Esophagus muscularis mucosa (tissue), 4 donors: ENCODE measurements at regions not wholly inside any gene's neighbourhood (a gene's known extent, or its start where the extent isn't known, plus 50 kb on each side); places are given as distances from the start of the nearest gene placed in this dataset.

ENCODE experiments used
- DNase-seq: peaks from one replicate; pipeline ENCODE4 v3.0.0-alpha.2; 2017; ENCODE audit errors: extremely low spot score
- H3K27ac ChIP-seq, 4 donors: fragments of 200-600 bp; sonication (generic); replicated peaks in 1 of 4; 1 replicate in 3 of 4; 2 replicates in 1 of 4; pipeline ENCODE4 v1.5.1; 2016 to 2019; ENCODE audit warnings: mild to moderate bottlenecking in 1 of 4
- H3K27me3 ChIP-seq, 4 donors: fragments of 200-600 bp; sonication (generic); one replicate each; pipeline versions ENCODE4 v1.5.1 to v1.6.0; 2016 to 2019
- H3K36me3 ChIP-seq, 4 donors: fragments of 200-600 bp; sonication (generic); one replicate each; pipeline ENCODE4 v1.5.1; 2016 to 2019
- H3K4me1 ChIP-seq, 4 donors: fragments of 200-600 bp; sonication (generic); one replicate each; pipeline ENCODE4 v1.5.1; 2016 to 2019
- H3K4me3 ChIP-seq, 4 donors: fragments of 200-600 bp; sonication (generic); 1 replicate in 2 of 4; 2 replicates in 2 of 4; pipeline ENCODE4 v1.5.1; 2016 to 2019; ENCODE audit warnings: mild to moderate bottlenecking in 4 of 4, moderate library complexity in 1 of 4
- H3K9me3 ChIP-seq, 4 donors: fragments of 200-600 bp; sonication (generic); 1 replicate in 3 of 4; 2 replicates in 1 of 4; pipeline ENCODE4 v1.5.1; 2016 to 2019
- CTCF ChIP-seq, 3 experiments: fragments of 200-600 bp in 2 of 3; fragments of 450-650 bp in 1 of 3; sonication (generic) in 2 of 3; IDR thresholded peaks; one replicate each; pipeline ENCODE4 v1.5.1; 2017 to 2019; ENCODE audit warnings: antibody characterized with exemption in 3 of 3, mild to moderate bottlenecking in 2 of 3, moderate library complexity in 1 of 3
- EP300 ChIP-seq: sonication (generic); formaldehyde crosslinking; IDR thresholded peaks from one replicate; pipeline ENCODE4 v1.6.1; 2017; ENCODE audit warnings: antibody characterized with exemption
- POLR2A ChIP-seq: fragments of 450-650 bp; IDR thresholded peaks from one replicate; pipeline ENCODE4 v1.6.1; 2017; ENCODE audit warnings: antibody characterized with exemption, moderate library complexity, mild to moderate bottlenecking, low read depth
- POLR2AphosphoS5 ChIP-seq, 2 donors: sonication (generic); formaldehyde crosslinking; IDR thresholded peaks; one replicate each; pipeline ENCODE4 v1.6.1; 2017; ENCODE audit warnings: antibody characterized with exemption in 2 of 2
- WGBS: methylation state at CpG from one replicate; pipeline ENCODE4 v1.1.5; 2018; 5-methylcytosine and 5-hydroxymethylcytosine counted together
- intact Hi-C: fragments of 100-400 bp; cut with DNase I; formaldehyde crosslinking; loops from one replicate; pipeline ENCODE4 v1.15.1; 2023

DNA sequence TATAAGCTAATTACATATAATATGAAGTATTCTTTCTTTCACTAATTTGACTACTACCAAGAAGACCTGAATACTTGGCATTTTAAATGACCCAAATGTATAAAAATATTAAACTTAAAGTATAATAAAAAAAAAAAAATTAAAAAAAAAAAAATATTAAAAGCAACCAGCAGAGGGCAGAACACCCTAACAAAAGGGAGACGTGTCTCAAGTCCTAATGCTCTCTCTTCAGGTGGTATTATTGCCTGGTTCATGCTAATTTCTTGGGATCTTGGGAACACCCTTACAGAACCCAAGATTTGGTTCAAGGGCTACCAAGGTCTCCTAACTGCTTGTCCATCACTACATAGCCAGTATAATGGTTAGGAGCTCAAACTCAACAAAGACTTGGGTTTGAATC is 754.8 kb downstream of the RAB28 start:
- no peak for DNase-seq
- 0% methylated on average over 1 of the region's 1 CpG for WGBS
- Histone ChIP-seq H3K4me1 (no peaks in the 10 kb centered on the region), H3K27ac (no peak overlapping the region), H3K27me3 (peaks cover 0 to 8% (median 0%) of the 10 kb centered on the region in 4 donors), H3K36me3 (no peaks in the 10 kb centered on the region), H3K4me3 (no peak overlapping the region), H3K9me3 (no peaks in the 10 kb centered on the region)
- intact Hi-C loops, result loop anchor here (2.0 kb wide), 1 partner anchor 819 kb away; no protein-coding TSS in a partner anchor
- no peak for TF ChIP-seq EP300
- no peak for TF ChIP-seq POLR2AphosphoS5 (IDR thresholded peaks at IDR 0.05)
- no peak for TF ChIP-seq POLR2A
- TF ChIP-seq CTCF (IDR thresholded peaks at IDR 0.05), result peak in 2 of 3 experiments; percentile 24 to 44

DNA sequence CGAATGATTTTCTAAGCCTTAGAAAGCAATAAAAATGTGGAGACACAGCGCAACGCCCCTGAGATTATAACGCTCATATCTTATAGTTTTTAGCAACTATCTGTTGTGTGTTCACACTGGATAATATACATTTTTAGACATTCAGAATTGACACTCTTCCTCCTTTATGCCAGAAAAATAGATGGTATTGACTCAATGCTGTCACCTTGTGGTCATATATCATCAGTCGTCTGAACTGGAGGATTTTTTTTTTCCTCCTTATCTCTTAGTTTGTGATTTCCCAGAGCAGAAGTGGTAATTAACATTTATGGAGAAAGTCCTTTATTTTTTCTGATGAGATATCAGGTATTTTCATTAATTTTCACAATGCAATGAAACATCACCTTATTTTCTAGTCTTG is 759.6 kb downstream of the RAB28 start:
- TF ChIP-seq EP300 (no peak), CTCF (IDR thresholded peaks at IDR 0.05) (peak in 2 of 3 experiments; percentile 21 to 40)
- Histone ChIP-seq H3K36me3 (no peaks in the 10 kb centered on the region), H3K4me1 (no peaks in the 10 kb centered on the region), H3K27ac (no peak overlapping the region), H3K9me3 (no peaks in the 10 kb centered on the region), H3K27me3 (no peaks in the 10 kb centered on the region), H3K4me3 (no peak overlapping the region)
- no peak for DNase-seq
- 50% methylated on average over 5 of the region's 5 CpGs for WGBS
- intact Hi-C loops, result no loop called here

DNA sequence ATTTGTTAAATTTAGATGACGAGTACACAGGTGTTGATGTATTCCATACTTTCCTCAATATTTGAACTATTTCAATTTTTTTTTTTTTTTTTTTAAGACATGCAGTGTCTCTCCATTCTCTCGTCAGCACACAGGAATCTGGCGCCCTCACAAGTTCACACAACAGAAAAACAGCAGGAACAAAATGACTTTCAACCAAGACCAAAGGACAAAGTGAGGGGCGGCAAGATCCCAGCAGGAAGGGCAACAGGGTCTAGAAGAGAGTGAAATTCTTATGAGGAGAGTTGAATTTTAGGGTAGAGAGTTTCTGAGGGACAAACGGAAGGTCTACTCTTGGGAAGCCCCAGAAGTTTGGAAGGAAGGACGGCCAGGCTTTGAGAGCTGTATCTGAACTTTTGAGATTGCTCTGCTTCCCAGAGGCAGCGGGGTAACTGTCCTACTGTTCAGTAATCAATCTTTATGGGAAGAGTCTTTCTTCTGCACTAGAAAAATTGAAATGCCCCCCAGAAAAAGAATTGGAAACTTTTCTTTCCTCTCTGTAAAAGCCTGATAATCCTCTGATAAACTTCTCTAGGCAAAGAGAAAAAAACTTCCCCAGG is 760.2 kb downstream of the RAB28 start:
- no peaks in the 10 kb centered on the region for H3K4me1 ChIP-seq
- no peaks in the 10 kb centered on the region for H3K36me3 ChIP-seq
- no peak for DNase-seq
- no peak for TF ChIP-seq CTCF (IDR thresholded peaks at IDR 0.05)
- TF ChIP-seq POLR2AphosphoS5 (IDR thresholded peaks at IDR 0.05), result no peak
- no peak for TF ChIP-seq EP300
- TF ChIP-seq POLR2A, result no peak
- no peaks in the 10 kb centered on the region for H3K9me3 ChIP-seq
- no peaks in the 10 kb centered on the region for H3K27me3 ChIP-seq
- intact Hi-C loops, result no loop called here
- no peak overlapping the region for H3K27ac ChIP-seq
- H3K4me3 ChIP-seq, result no peak overlapping the region
- WGBS, result 28% methylated on average over 7 of the region's 7 CpGs

DNA sequence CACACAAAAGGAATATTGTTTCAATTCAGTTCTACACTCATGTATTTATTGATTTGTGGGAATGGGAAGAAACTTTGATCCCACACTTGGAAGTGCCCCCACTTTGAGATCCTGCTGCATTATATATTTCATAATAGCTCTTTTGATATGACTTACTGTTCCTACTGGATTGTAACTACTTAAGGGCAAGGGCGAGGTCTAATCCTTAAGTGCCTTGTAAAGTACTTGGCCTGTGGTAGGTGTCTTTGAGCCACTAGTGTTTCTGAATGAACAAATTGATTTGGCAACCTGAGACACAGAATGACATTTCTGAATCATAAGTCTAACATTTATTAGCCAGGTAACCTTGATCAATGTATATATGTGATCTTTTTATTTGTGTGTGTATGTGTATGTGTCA is 767.2 kb downstream of the RAB28 start:
- no peaks in the 10 kb centered on the region for H3K27me3 ChIP-seq
- 82% methylated on average over 1 of the region's 1 CpG for WGBS
- no peak for TF ChIP-seq CTCF (IDR thresholded peaks at IDR 0.05)
- no peak for TF ChIP-seq POLR2AphosphoS5 (IDR thresholded peaks at IDR 0.05)
- no peak for TF ChIP-seq POLR2A
- no peaks in the 10 kb centered on the region for H3K9me3 ChIP-seq
- no peak for DNase-seq
- no peaks in the 10 kb centered on the region for H3K4me1 ChIP-seq
- intact Hi-C loops, result no loop called here
- no peaks in the 10 kb centered on the region for H3K36me3 ChIP-seq
- no peak overlapping the region for H3K4me3 ChIP-seq
- no peak overlapping the region for H3K27ac ChIP-seq

DNA sequence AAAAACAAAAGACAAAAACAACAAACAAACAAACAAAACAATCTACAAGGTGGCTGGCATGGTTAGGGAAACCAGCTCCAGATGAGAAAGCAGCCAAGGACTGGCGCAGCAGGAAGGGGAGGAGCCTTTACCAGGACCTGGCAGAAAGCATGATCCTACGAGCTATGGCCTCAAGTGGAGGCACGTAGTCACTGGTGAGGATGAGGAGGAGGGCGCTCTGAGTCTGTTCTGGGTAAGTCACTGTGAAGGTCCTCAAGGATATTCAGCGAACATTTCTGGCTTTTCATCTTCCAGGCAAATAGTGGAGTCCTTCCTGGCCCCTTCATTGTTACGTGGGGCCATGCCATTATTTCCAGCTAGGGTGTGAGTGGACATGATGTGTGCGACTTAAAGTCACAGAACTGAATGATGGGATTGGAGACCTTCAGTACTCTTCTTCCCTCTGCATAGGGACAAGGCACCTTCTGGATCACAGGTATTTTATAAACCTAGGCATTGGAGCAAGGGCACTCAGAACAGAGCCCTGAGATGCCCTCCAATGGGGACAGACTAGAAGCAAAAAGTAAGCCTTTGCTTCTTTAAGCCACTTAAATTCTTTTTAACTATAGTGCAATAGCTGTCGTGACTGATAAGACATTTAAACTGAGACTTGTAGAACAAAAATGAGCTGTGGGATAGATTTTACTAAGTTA is 771.3 kb downstream of the RAB28 start:
- H3K4me3 ChIP-seq, result no peak overlapping the region
- H3K9me3 ChIP-seq, result no peaks in the 10 kb centered on the region
- no peaks in the 10 kb centered on the region for H3K4me1 ChIP-seq
- TF ChIP-seq CTCF (IDR thresholded peaks at IDR 0.05) (no peak), EP300 (no peak), POLR2A (no peak), POLR2AphosphoS5 (IDR thresholded peaks at IDR 0.05) (no peak)
- no peak for DNase-seq
- no peaks in the 10 kb centered on the region for H3K36me3 ChIP-seq
- no peaks in the 10 kb centered on the region for H3K27me3 ChIP-seq
- no peak overlapping the region for H3K27ac ChIP-seq
- intact Hi-C loops, result no loop called here
- 83% methylated on average over 8 of the region's 8 CpGs for WGBS
